PC-9 (cell line): ENCODE measurements at regions not wholly inside any gene's neighbourhood (a gene's known extent, or its start where the extent isn't known, plus 50 kb on each side); places are given as distances from the start of the nearest gene placed in this dataset.

ENCODE experiments used
- BruUV-seq: library from RNA; stranded (reverse); fragments of 400-500 nt; replicated peaks from 2 replicates; lab custom pipeline; 2021; lab: Mats Ljungman, UMichigan
- CTCF ChIA-PET: fragments of 300-600 bp; sonication (Branson Sonifier 250); formaldehyde crosslinking; loops from one replicate; lab custom pipeline; 2022; ENCODE audit warnings: antibody characterized with exemption; lab: Charles Lee
- POLR2A ChIA-PET: fragments of 300-600 bp; sonication (Branson Sonifier 250); formaldehyde crosslinking; loops from one replicate; lab custom pipeline; 2022; ENCODE audit warnings: antibody characterized with exemption; ENCODE audit not compliant: unreplicated experiment; lab: Charles Lee
- DNase-seq, 2 experiments: peaks; one replicate each; pipeline versions ENCODE4 v3.0.0 to v3.0.0-alpha.2; 2015 to 2022; ENCODE audit warnings: mixed read lengths in 1 of 2
- H2AFZ ChIP-seq: fragments of 200-600 bp; sonication (generic); 2 replicates; pipeline ENCODE4 v1.8.1; 2017; ENCODE audit warnings: antibody characterized with exemption
- H3F3A ChIP-seq: fragments of 200-600 bp; sonication (generic); 2 replicates; pipeline ENCODE4 v1.8.1; 2017; ENCODE audit warnings: antibody characterized with exemption, mild to moderate bottlenecking, low read depth; ENCODE audit not compliant: insufficient read depth
- H3K27ac ChIP-seq: fragments of 200-600 bp; sonication (generic); 2 replicates; pipeline ENCODE4 v1.6.1; 2016; ENCODE audit warnings: mixed run types
- H3K27me3 ChIP-seq: fragments of 200-600 bp; sonication (generic); 2 replicates; pipeline ENCODE4 v1.6.1; 2016; ENCODE audit warnings: low read depth, mixed run types; ENCODE audit not compliant: insufficient read depth
- H3K36me3 ChIP-seq: fragments of 200-600 bp; sonication (generic); 2 replicates; pipeline ENCODE4 v1.6.1; 2016; ENCODE audit warnings: low read depth, mixed run types
- H3K4me1 ChIP-seq: fragments of 200-600 bp; sonication (generic); replicated peaks from 2 replicates; pipeline ENCODE4 v1.6.1; 2016; ENCODE audit warnings: mixed run types; ENCODE audit not compliant: insufficient read depth
- H3K4me2 ChIP-seq: fragments of 200-600 bp; sonication (generic); 2 replicates; pipeline ENCODE4 v1.6.1; 2017; ENCODE audit warnings: mixed run types
- H3K4me3 ChIP-seq: fragments of 200-600 bp; sonication (generic); 2 replicates; pipeline ENCODE4 v1.6.1; 2016; ENCODE audit warnings: mixed run types
- H3K79me2 ChIP-seq: fragments of 200-600 bp; sonication (generic); 2 replicates; pipeline ENCODE4 v1.6.1; 2017; ENCODE audit warnings: low read depth, mixed run types
- H3K9me2 ChIP-seq: fragments of 200-600 bp; sonication (generic); 2 replicates; pipeline ENCODE4 v1.8.1; 2017; ENCODE audit warnings: mild to moderate bottlenecking; ENCODE audit not compliant: insufficient read depth
- H3K9me3 ChIP-seq: fragments of 200-600 bp; sonication (generic); 2 replicates; pipeline ENCODE4 v1.8.1; 2016; ENCODE audit warnings: low read depth; ENCODE audit not compliant: insufficient read depth
- H4K20me1 ChIP-seq: fragments of 200-600 bp; sonication (generic); 2 replicates; pipeline ENCODE4 v1.8.1; 2017; ENCODE audit not compliant: insufficient read depth
- EZH2 ChIP-seq: fragments of 200-600 bp; sonication (generic); IDR thresholded peaks from 2 replicates; pipeline ENCODE4 v1.8.0; 2017; ENCODE audit warnings: antibody characterized with exemption, low read depth
- intact Hi-C: fragments of 100-400 bp; cut with micrococcal nuclease; formaldehyde crosslinking; loops from one replicate; pipeline ENCODE4 v1.10.0; 2022; ENCODE audit not compliant: unreplicated experiment
- TF ChIP-seq, protein P1 (sequence below): fragments of 200-600 bp; sonication (generic); conservative IDR thresholded peaks from 2 replicates; pipeline ENCODE4 v1.6.1; 2017; ENCODE audit warnings: mixed run types, antibody characterized with exemption, mild to moderate bottlenecking, moderate library complexity

DNA sequence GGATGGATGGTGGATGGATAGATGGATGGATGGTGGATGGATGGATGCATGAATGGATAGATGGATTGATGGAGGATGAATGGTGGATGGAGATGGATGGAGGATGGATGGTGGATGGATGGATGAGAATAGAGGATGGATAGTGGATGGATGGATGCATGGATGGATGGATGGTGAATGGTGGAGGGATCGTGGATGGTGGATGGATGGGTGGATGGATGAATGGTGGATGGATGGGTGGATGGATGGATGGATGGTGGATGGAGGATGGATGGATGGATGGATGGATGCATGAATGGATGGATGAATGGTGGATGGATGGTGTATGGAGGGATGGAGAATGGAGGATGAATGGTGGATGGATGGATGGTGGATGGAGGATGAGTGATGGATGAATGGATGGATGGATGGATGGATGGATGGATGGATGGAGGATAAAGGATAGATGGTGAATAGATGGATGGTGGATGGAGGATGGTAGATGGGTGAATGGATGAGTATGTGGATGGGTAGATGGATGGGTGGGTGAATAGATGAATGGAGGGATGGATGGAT, 76.3 kb downstream of the PDGFA start:
- no peak for TF ChIP-seq EZH2
- TF ChIP-seq, protein P1, sequence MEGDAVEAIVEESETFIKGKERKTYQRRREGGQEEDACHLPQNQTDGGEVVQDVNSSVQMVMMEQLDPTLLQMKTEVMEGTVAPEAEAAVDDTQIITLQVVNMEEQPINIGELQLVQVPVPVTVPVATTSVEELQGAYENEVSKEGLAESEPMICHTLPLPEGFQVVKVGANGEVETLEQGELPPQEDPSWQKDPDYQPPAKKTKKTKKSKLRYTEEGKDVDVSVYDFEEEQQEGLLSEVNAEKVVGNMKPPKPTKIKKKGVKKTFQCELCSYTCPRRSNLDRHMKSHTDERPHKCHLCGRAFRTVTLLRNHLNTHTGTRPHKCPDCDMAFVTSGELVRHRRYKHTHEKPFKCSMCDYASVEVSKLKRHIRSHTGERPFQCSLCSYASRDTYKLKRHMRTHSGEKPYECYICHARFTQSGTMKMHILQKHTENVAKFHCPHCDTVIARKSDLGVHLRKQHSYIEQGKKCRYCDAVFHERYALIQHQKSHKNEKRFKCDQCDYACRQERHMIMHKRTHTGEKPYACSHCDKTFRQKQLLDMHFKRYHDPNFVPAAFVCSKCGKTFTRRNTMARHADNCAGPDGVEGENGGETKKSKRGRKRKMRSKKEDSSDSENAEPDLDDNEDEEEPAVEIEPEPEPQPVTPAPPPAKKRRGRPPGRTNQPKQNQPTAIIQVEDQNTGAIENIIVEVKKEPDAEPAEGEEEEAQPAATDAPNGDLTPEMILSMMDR = no peak

DNA sequence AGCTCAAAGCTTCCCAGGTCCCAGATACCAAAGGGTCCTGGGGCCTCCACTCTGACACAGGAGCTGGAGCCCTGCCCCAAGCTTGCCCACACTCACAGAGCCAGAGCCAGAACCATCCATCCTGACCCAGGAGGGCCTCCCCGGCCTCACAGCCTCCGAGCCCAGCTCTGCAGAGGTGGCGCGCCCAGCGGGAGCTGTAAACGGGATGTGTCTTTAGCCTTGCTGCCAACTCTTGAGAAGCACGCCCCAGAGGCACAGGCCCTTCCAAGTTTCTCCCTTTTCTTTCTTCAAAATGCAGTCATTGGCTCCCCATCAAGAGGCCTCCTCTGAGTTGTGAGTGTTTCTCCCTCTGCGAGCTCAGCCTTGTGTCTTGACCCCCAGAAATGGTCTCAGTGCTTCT, 75.0 kb downstream of the PDGFA start:
- no peaks in the 10 kb centered on the region for H3K79me2 ChIP-seq
- H4K20me1 ChIP-seq = no peaks in the 10 kb centered on the region
- H2AFZ ChIP-seq = no peak overlapping the region
- CTCF ChIA-PET = no interaction called here
- H3K9me2 ChIP-seq = no peaks in the 10 kb centered on the region
- BruUV-seq = no TSS peak
- TF ChIP-seq, protein P1 = no peak
- no peak for TF ChIP-seq EZH2
- H3K4me2 ChIP-seq = no peak overlapping the region
- no peak overlapping the region for H3K4me3 ChIP-seq
- no peak for DNase-seq
- H3F3A ChIP-seq = no peaks in the 10 kb centered on the region
- peaks cover 34% of the 10 kb centered on the region for H3K27me3 ChIP-seq
- no peaks in the 10 kb centered on the region for H3K9me3 ChIP-seq
- no peaks in the 10 kb centered on the region for H3K36me3 ChIP-seq
- POLR2A ChIA-PET = no interaction called here
- intact Hi-C loops = no loop called here
- no peaks in the 10 kb centered on the region for H3K4me1 ChIP-seq
- H3K27ac ChIP-seq = no peak overlapping the region

More for the DNA sequence above, 76.3 kb downstream of the PDGFA start:
- Histone ChIP-seq H3K9me3 (no peaks in the 10 kb centered on the region), H2AFZ (no peak overlapping the region), H3K27ac (no peak overlapping the region), H4K20me1 (no peaks in the 10 kb centered on the region), H3K4me1 (no peaks in the 10 kb centered on the region), H3K79me2 (no peaks in the 10 kb centered on the region), H3K36me3 (no peaks in the 10 kb centered on the region), H3F3A (no peaks in the 10 kb centered on the region), H3K27me3 (peaks cover 39% of the 10 kb centered on the region; the same call in 1 of the 2 replicates), H3K4me3 (no peak overlapping the region), H3K9me2 (no peaks in the 10 kb centered on the region), H3K4me2 (no peak overlapping the region)
- intact Hi-C loops = no loop called here
- DNase-seq = no peak
- no TSS peak for BruUV-seq
- POLR2A ChIA-PET = no interaction called here
- CTCF ChIA-PET = no interaction called here

DNA sequence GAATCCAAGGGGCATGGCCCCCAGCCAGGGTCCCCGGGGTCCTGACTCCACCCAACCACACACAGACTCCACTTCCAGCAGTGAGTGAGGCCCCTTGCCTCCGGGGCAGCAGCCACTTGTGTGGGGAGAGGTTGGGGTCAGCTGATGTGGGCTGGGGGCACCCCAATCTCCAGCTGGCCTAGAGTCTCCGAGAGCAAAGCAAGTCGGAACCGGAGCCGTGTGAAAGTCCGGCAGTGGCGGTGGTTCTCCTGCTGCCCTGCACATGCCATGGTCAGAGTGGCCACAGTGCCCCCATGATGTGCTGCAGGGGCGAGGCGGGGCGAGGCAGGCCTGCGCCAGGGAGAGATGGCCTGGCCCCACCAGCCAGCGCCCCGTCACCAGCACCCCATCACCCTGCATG, 74.6 kb downstream of the PDGFA start:
- H3K79me2 ChIP-seq = no peaks in the 10 kb centered on the region
- peaks cover 36% of the 10 kb centered on the region for H3K27me3 ChIP-seq
- DNase-seq = no peak
- no peak overlapping the region for H2AFZ ChIP-seq
- H3K27ac ChIP-seq = no peak overlapping the region
- no peak overlapping the region for H3K4me3 ChIP-seq
- H3K9me3 ChIP-seq = no peaks in the 10 kb centered on the region
- H3F3A ChIP-seq = no peaks in the 10 kb centered on the region
- BruUV-seq = no TSS peak
- CTCF ChIA-PET = no interaction called here
- TF ChIP-seq, protein P1 = no peak
- no peak for TF ChIP-seq EZH2
- POLR2A ChIA-PET = no interaction called here
- no peaks in the 10 kb centered on the region for H4K20me1 ChIP-seq
- no peaks in the 10 kb centered on the region for H3K9me2 ChIP-seq
- H3K4me1 ChIP-seq = no peaks in the 10 kb centered on the region
- no peak overlapping the region for H3K4me2 ChIP-seq
- H3K36me3 ChIP-seq = no peaks in the 10 kb centered on the region
- intact Hi-C loops = no loop called here
